H9 (cell line): ENCODE measurements at regions not wholly inside any gene's neighbourhood (a gene's known extent, or its start where the extent isn't known, plus 50 kb on each side); places are given as distances from the start of the nearest gene placed in this dataset.

Experiments
- DNase-seq: peaks from one replicate; pipeline ENCODE4 v3.0.0-alpha.2; 2017
- H2AFZ ChIP-seq: one replicate; pipeline ENCODE4 v1.6.1; 2013; ENCODE audit warnings: mild to moderate bottlenecking, low read length, control low read depth, moderate library complexity
- H2AK5ac ChIP-seq: 2 replicates; pipeline ENCODE4 v1.6.1; 2013; ENCODE audit warnings: low read length, control low read depth, mixed read lengths; ENCODE audit not compliant: insufficient read length
- H2BK120ac ChIP-seq: one replicate; pipeline ENCODE4 v1.6.1; 2013; ENCODE audit warnings: low read depth, mild to moderate bottlenecking, low read length, control low read depth, inconsistent platforms; ENCODE audit not compliant: poor library complexity, severe bottlenecking
- H2BK12ac ChIP-seq: 2 replicates; pipeline ENCODE4 v1.6.1; 2013; ENCODE audit warnings: low read length, control low read depth, mixed read lengths, low read depth; ENCODE audit not compliant: insufficient read length
- H2BK15ac ChIP-seq: 2 replicates; pipeline ENCODE4 v1.6.1; 2013; ENCODE audit warnings: low read depth, low read length, control low read depth
- H2BK20ac ChIP-seq: one replicate; pipeline ENCODE4 v1.6.1; 2013; ENCODE audit warnings: low read depth, mild to moderate bottlenecking, low read length, control low read depth, inconsistent platforms; ENCODE audit not compliant: poor library complexity, severe bottlenecking
- H2BK5ac ChIP-seq: 2 replicates; pipeline ENCODE4 v1.6.1; 2013; ENCODE audit warnings: low read length, control low read depth, mixed read lengths; ENCODE audit not compliant: insufficient read length
- H3K14ac ChIP-seq: 2 replicates; pipeline ENCODE4 v1.6.1; 2013; ENCODE audit warnings: low read length, control low read depth; ENCODE audit not compliant: insufficient read depth
- H3K18ac ChIP-seq: 2 replicates; pipeline ENCODE4 v1.6.1; 2013; ENCODE audit warnings: low read depth, mild to moderate bottlenecking, mixed read lengths, low read length, control low read depth; ENCODE audit not compliant: insufficient read length
- H3K23ac ChIP-seq: 2 replicates; pipeline ENCODE4 v1.6.1; 2013; ENCODE audit warnings: low read length, control low read depth, mixed read lengths, low read depth; ENCODE audit not compliant: insufficient read length
- H3K23me2 ChIP-seq: 2 replicates; pipeline ENCODE4 v1.6.1; 2013; ENCODE audit warnings: low read depth, mild to moderate bottlenecking, mixed read lengths, low read length, control low read depth; ENCODE audit not compliant: insufficient read length, poor library complexity, severe bottlenecking
- H3K27ac ChIP-seq: 2 replicates; pipeline ENCODE4 v1.5.1; 2013; ENCODE audit warnings: low read length, control low read depth, mixed read lengths, low read depth; ENCODE audit not compliant: insufficient read length
- H3K27me3 ChIP-seq: 2 replicates; pipeline ENCODE4 v1.6.1; 2013; ENCODE audit warnings: low read length, control low read depth, inconsistent platforms; ENCODE audit not compliant: insufficient read depth
- H3K4ac ChIP-seq: 2 replicates; pipeline ENCODE4 v1.6.1; 2013; ENCODE audit warnings: low read depth, mild to moderate bottlenecking, control low read depth, inconsistent platforms, low read length, moderate library complexity
- H3K4me1 ChIP-seq: 2 replicates; pipeline ENCODE4 v1.6.1; 2013; ENCODE audit warnings: low read length, control low read depth, inconsistent platforms; ENCODE audit not compliant: insufficient read depth
- H3K4me2 ChIP-seq: 2 replicates; pipeline ENCODE4 v1.6.1; 2013; ENCODE audit warnings: low read length, control low read depth, mixed read lengths; ENCODE audit not compliant: insufficient read length, insufficient read depth
- H3K56ac ChIP-seq: 2 replicates; pipeline ENCODE4 v1.6.1; 2013; ENCODE audit warnings: low read depth, mild to moderate bottlenecking, mixed read lengths, low read length, control low read depth; ENCODE audit not compliant: insufficient read length
- H3K79me1 ChIP-seq: 2 replicates; pipeline ENCODE4 v1.6.1; 2013; ENCODE audit warnings: low read depth, mild to moderate bottlenecking, moderate library complexity, low read length, control low read depth, inconsistent platforms; ENCODE audit not compliant: insufficient read depth, poor library complexity, severe bottlenecking
- H3K79me2 ChIP-seq: 2 replicates; pipeline ENCODE4 v1.6.1; 2013; ENCODE audit warnings: low read length, control low read depth, inconsistent platforms; ENCODE audit not compliant: insufficient read depth
- H3K9ac ChIP-seq: 2 replicates; pipeline ENCODE4 v1.6.1; 2013; ENCODE audit warnings: low read length, control low read depth, mixed read lengths; ENCODE audit not compliant: insufficient read length; ENCODE audit errors: extremely low read depth
- H3K9me3 ChIP-seq: one replicate; pipeline ENCODE4 v1.6.1; 2013; ENCODE audit warnings: low read depth, low read length, inconsistent platforms; ENCODE audit not compliant: control insufficient read depth
- H3T11ph ChIP-seq: one replicate; pipeline ENCODE4 v1.6.1; 2013; ENCODE audit warnings: mild to moderate bottlenecking, low read length, control low read depth, inconsistent platforms
- H4K20me1 ChIP-seq: one replicate; pipeline ENCODE4 v1.6.1; 2013; ENCODE audit not compliant: control insufficient read depth, insufficient read length, insufficient read depth
- H4K5ac ChIP-seq: 2 replicates; pipeline ENCODE4 v1.6.1; 2013; ENCODE audit warnings: low read depth, mild to moderate bottlenecking, mixed read lengths, low read length, control low read depth; ENCODE audit not compliant: insufficient read length
- H4K8ac ChIP-seq: replicated peaks from 2 replicates; pipeline ENCODE4 v1.6.1; 2013; ENCODE audit warnings: low read length, control low read depth, mixed read lengths, low read depth; ENCODE audit not compliant: insufficient read length
- H4K91ac ChIP-seq: 2 replicates; pipeline ENCODE4 v1.6.1; 2013; ENCODE audit warnings: low read depth, mild to moderate bottlenecking, moderate library complexity, mixed read lengths, low read length, control low read depth; ENCODE audit not compliant: insufficient read length
- H3K27ac Mint-ChIP-seq, 3 experiments: 2 replicates in 2 of 3; 3 replicates in 1 of 3; pipeline ENCODE4 v1.8.0; 2020 to 2021; ENCODE audit warnings: mixed read lengths in 3 of 3, mild to moderate bottlenecking in 1 of 3, moderate library complexity in 1 of 3
- H3K27me3 Mint-ChIP-seq: 2 replicates; pipeline ENCODE4 v1.8.0; 2021; ENCODE audit warnings: low read depth, mild to moderate bottlenecking, moderate library complexity, mixed read lengths
- H3K36me3 Mint-ChIP-seq, 3 experiments: 2 replicates in 2 of 3; 3 replicates in 1 of 3; pipeline ENCODE4 v1.8.0; 2020 to 2021; ENCODE audit warnings: low read depth in 3 of 3, mixed read lengths in 3 of 3; ENCODE audit not compliant: insufficient read depth in 1 of 3
- H3K4me1 Mint-ChIP-seq, 2 experiments: 2 replicates each; pipeline ENCODE4 v1.8.0; 2020; ENCODE audit warnings: mixed read lengths in 2 of 2
- H3K4me3 Mint-ChIP-seq, 2 experiments: 2 replicates in 1 of 2; 3 replicates in 1 of 2; pipeline ENCODE4 v1.8.0; 2020 to 2021; ENCODE audit warnings: mild to moderate bottlenecking in 2 of 2, mixed read lengths in 2 of 2, moderate library complexity in 1 of 2
- H3K9me3 Mint-ChIP-seq, 2 experiments: 2 replicates in 1 of 2; 3 replicates in 1 of 2; pipeline ENCODE4 v1.8.0; 2020; ENCODE audit warnings: mild to moderate bottlenecking in 2 of 2, mixed read lengths in 2 of 2, moderate library complexity in 1 of 2
- CTCF ChIP-seq: fragments of 200-600 bp; sonication (generic); conservative IDR thresholded peaks from 3 replicates; pipeline ENCODE4 v1.8.0; 2021; ENCODE audit warnings: antibody characterized with exemption, mild to moderate bottlenecking
- WGBS: extraction: QIAGEN DNeasy Blood & Tissue Kit; methylation state at CpG from one replicate; pipeline ENCODE4 v1.1.7; 2013; ENCODE audit warnings: missing lambda C conversion rate, low lambda C conversion rate, mixed read lengths; ENCODE audit not compliant: insufficient read length; ENCODE audit errors: extremely low coverage; 5-methylcytosine and 5-hydroxymethylcytosine counted together

DNA sequence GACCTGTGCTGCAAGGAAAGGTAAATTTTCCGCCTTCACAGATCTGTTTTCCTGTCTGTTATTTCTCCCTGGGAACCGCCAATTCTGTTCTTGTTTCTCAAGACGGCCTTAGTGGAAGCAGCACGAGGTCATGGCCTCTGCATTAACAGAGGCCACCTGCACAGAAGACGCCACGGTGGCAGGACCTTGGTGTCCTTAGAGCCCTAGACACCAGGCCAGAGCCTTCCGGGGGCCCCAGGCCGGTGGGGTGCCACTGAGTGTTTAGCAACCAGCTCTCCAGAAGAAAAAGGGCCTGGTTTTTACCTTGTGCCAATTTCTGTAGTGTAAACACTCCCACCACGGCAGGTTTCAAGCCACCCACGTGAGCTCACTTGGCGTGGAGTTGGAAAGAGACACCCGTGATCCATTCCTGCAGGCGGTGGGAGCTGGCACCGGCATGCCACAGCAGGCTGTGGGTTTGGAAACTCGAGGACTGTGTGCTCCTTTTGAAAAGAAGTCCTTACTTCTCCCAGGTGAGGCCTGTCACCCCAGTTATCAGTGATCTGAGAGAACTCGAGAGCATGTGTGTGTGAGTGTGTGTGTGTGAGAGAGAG is 103.9 kb upstream of the HDAC4 start:
- Mint-ChIP-seq H3K9me3 (no peaks in the 10 kb centered on the region), H3K4me1 (peaks cover 6 to 15% of the 10 kb centered on the region in 2 experiments; a peak in 2 of 4 replicates), H3K27me3 (peaks cover 4% of the 10 kb centered on the region), H3K4me3 (no peak overlapping the region), H3K27ac (peak overlapping the region in 1 of 3 experiments; percentile 44; a peak in 2 of 7 replicates), H3K36me3 (no peaks in the 10 kb centered on the region; a peak in 1 of 7 replicates)
- H2AK5ac ChIP-seq, result no peak overlapping the region
- H2BK120ac ChIP-seq, result no peak overlapping the region
- TF ChIP-seq CTCF, result no peak
- H3K27me3 ChIP-seq, result no peaks in the 10 kb centered on the region
- no peak overlapping the region for H2BK20ac ChIP-seq
- H3K4ac ChIP-seq, result no peak overlapping the region
- H3K9ac ChIP-seq, result no peak overlapping the region
- H3K4me2 ChIP-seq, result no peak overlapping the region
- no peak overlapping the region for H3K23ac ChIP-seq
- H4K8ac ChIP-seq, result no peak overlapping the region
- H2BK12ac ChIP-seq, result no peak overlapping the region
- DNase-seq, result no peak
- no peak overlapping the region for H4K5ac ChIP-seq
- no peak overlapping the region for H4K91ac ChIP-seq
- H3K18ac ChIP-seq, result no peak overlapping the region
- no peaks in the 10 kb centered on the region for H3K79me2 ChIP-seq
- H3K56ac ChIP-seq, result no peak overlapping the region
- H2BK5ac ChIP-seq, result no peak overlapping the region
- no peaks in the 10 kb centered on the region for H3K4me1 ChIP-seq
- H3K23me2 ChIP-seq, result no peaks in the 10 kb centered on the region
- H3K79me1 ChIP-seq, result no peaks in the 10 kb centered on the region
- H4K20me1 ChIP-seq, result no peaks in the 10 kb centered on the region
- no CpG with 5 or more reads among the region's 16 CpGs for WGBS
- H3T11ph ChIP-seq, result no peak overlapping the region
- H3K14ac ChIP-seq, result no peak overlapping the region
- no peaks in the 10 kb centered on the region for H3K9me3 ChIP-seq
- H2AFZ ChIP-seq, result no peak overlapping the region
- no peak overlapping the region for H2BK15ac ChIP-seq
- H3K27ac ChIP-seq, result no peak overlapping the region
